Nephron progenitor cell (in vitro differentiated cells): ENCODE measurements at regions not wholly inside any gene's neighbourhood (a gene's known extent, or its start where the extent isn't known, plus 50 kb on each side); places are given as distances from the start of the nearest gene placed in this dataset.
"Not testable (repeated sequence)": the region's sequence is repeated elsewhere in the genome, so short reads cannot be mapped to it uniquely, and the experiment has no call there.

Experiments used
- DNase-seq: peaks from one replicate; pipeline ENCODE4 v3.0.0; 2021
- H3K27ac Mint-ChIP-seq: 2 replicates; pipeline ENCODE4 v1.8.0; 2021; ENCODE audit warnings: mild to moderate bottlenecking, moderate library complexity, mixed read lengths
- H3K27me3 Mint-ChIP-seq: 2 replicates; pipeline ENCODE4 v1.8.0; 2021; ENCODE audit warnings: mild to moderate bottlenecking, low read depth, mixed read lengths; ENCODE audit not compliant: poor library complexity
- H3K36me3 Mint-ChIP-seq: 2 replicates; pipeline ENCODE4 v1.8.0; 2021; ENCODE audit warnings: low read depth, mixed read lengths
- H3K4me1 Mint-ChIP-seq: 2 replicates; pipeline ENCODE4 v1.8.0; 2021; ENCODE audit warnings: mixed read lengths
- H3K4me3 Mint-ChIP-seq: 2 replicates; pipeline ENCODE4 v1.8.0; 2021; ENCODE audit warnings: mild to moderate bottlenecking, moderate library complexity, mixed read lengths
- H3K9me3 Mint-ChIP-seq: 2 replicates; pipeline ENCODE4 v1.8.0; 2021; ENCODE audit warnings: mild to moderate bottlenecking, moderate library complexity, mixed read lengths

- H3K36me3 Mint-ChIP-seq, H3K4me1 Mint-ChIP-seq, H3K27me3 Mint-ChIP-seq, H3K4me3 Mint-ChIP-seq, DNase-seq, H3K27ac Mint-ChIP-seq: not testable (repeated sequence)
- peaks cover 92% of the 10 kb centered on the region for H3K9me3 Mint-ChIP-seq
These were observed 3143.4 kb upstream of the OR11H1 start for GRCh38 chr22:12384612-12385011.

DNA sequence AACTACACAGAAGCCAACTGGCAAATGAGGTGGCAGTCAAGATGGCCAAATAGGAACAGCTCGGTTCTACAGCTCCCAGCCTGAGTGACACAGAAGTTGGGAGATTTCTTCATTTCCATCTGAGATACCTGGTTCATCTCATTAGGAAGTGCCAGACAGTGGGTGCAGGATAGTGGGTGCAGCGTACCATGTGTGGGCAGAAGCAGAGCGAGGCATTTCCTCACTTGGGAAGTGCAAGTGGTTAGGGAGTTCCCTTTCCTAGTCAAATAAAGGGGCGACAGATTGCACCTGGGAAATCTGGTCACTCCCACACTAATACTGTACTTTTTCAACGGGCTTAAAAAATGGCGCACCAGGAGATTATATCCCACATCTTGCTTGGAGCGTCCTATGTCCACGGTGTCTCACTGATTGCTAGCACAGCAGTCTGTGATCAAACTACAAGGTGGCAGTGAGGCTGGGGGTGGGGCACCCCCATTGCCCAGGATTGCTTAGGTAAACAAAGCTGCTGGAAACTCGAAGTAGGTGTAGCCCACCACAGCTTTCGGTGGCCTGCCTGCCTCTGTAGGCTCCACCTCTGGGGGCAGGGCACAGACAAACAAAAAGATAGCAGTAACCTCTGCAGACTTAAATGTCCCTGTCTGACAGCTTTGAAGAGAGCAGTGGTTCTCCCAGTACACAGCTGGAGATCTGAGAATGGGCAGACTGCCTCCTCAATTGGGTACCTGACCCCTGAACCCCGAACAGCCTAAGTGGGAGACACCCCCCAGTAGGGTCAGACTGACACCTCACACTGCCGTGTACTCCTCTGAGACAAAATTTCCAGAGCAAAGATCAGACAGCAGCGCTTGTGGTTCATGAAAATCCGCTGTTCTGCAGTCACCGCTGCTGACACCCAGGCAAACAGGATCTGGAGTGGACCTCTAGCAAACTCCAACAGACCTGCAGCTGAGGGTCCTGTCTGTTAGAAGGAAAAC lies 3138.9 kb upstream of the OR11H1 start:
- H3K4me3 Mint-ChIP-seq, H3K27me3 Mint-ChIP-seq: not testable (repeated sequence)
- H3K9me3 Mint-ChIP-seq = peaks cover 93% of the 10 kb centered on the region

GRCh38 chr22:12397270-12397669 lies 3130.7 kb upstream of the OR11H1 start:
- not testable (repeated sequence) for H3K4me1 Mint-ChIP-seq, H3K27me3 Mint-ChIP-seq, H3K36me3 Mint-ChIP-seq, DNase-seq, H3K4me3 Mint-ChIP-seq, H3K27ac Mint-ChIP-seq
- peaks cover 85% of the 10 kb centered on the region for H3K9me3 Mint-ChIP-seq

More for the DNA sequence above, 3138.9 kb upstream of the OR11H1 start:
- not testable (repeated sequence) for H3K4me1 Mint-ChIP-seq, H3K27ac Mint-ChIP-seq, DNase-seq, H3K36me3 Mint-ChIP-seq

GRCh38 chr22:12401942-12402341 lies 3126.1 kb upstream of the OR11H1 start:
- not testable (repeated sequence) for H3K27ac Mint-ChIP-seq, H3K4me3 Mint-ChIP-seq, H3K36me3 Mint-ChIP-seq, DNase-seq, H3K27me3 Mint-ChIP-seq, H3K4me1 Mint-ChIP-seq
- H3K9me3 Mint-ChIP-seq = peaks cover 90% of the 10 kb centered on the region

DNA sequence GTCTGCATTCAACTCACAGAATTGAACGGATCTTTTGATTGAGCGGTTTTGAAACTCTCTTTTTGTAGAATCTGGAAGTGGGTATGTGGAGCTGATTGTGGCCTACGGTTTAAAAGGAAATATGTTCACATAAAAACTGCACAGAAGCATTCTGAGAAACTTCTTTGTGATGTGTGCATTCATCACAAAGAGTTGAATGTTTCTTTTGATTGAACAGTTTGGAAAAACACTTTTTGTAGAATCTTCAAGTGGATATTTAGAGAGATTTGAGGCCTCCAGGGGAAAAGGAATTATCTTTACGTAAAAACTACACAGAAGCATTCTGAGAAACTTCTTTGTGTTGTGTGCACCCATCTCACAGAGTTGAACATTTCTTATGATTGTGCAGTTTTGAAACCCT lies 3125.5 kb upstream of the OR11H1 start:
- H3K4me1 Mint-ChIP-seq, H3K4me3 Mint-ChIP-seq, DNase-seq, H3K36me3 Mint-ChIP-seq, H3K27ac Mint-ChIP-seq, H3K27me3 Mint-ChIP-seq: not testable (repeated sequence)
- peaks cover 90% of the 10 kb centered on the region for H3K9me3 Mint-ChIP-seq

DNA sequence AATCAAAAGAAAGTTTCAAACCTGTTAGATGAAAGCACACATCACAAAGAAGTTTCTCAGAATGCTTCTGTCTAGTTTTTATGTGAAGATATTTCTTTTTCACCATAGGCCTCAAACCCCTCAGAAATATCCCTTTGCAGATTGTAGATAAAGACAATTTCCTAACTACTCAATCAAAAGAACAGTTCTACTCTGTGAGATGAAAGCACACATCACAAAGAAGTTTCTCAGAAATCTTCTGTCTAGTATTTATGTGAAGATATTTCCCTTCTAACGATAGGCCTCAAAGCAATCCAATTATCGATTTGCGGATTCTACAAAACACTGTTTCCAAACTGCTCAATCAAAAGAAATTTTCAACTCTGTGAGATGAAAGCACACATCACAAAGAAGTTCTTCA lies 3092.1 kb upstream of the OR11H1 start:
- DNase-seq, H3K4me3 Mint-ChIP-seq, H3K4me1 Mint-ChIP-seq, H3K27ac Mint-ChIP-seq, H3K27me3 Mint-ChIP-seq, H3K36me3 Mint-ChIP-seq: not testable (repeated sequence)
- H3K9me3 Mint-ChIP-seq = peaks cover 68% of the 10 kb centered on the region
